HG02642 (cell line): ENCODE measurements at regions not wholly inside any gene's neighbourhood (a gene's known extent, or its start where the extent isn't known, plus 50 kb on each side); places are given as distances from the start of the nearest gene placed in this dataset.
"Not testable (repeated sequence)": the region's sequence is repeated elsewhere in the genome, so short reads cannot be mapped to it uniquely, and the experiment has no call there.

Source experiments
- ATAC-seq: cut with Tn5 transposase; IDR thresholded peaks from one replicate; pipeline ENCODE4 v1.9.1; 2021; ENCODE audit warnings: mild to moderate bottlenecking; ENCODE audit not compliant: unreplicated experiment, poor library complexity

- ATAC-seq = no peak
These were observed 203.0 kb upstream of the SGO1 start for GRCh38 chr3:20388971-20389370.

- no peak for ATAC-seq
These were observed 194.3 kb upstream of the SGO1 start for GRCh38 chr3:20380295-20380694.

- ATAC-seq = no peak
These were observed 192.3 kb upstream of the SGO1 start for GRCh38 chr3:20378315-20378714.

GRCh38 chr3:20376665-20377217 is 190.7 kb upstream of the SGO1 start:
- no peak for ATAC-seq

GRCh38 chr3:20375302-20375701 is 189.3 kb upstream of the SGO1 start:
- ATAC-seq = peak; percentile 41

GRCh38 chr3:20370273-20371063 is 184.5 kb upstream of the SGO1 start:
- ATAC-seq = not testable (repeated sequence)

GRCh38 chr3:20361000-20361399 is 175.0 kb upstream of the SGO1 start:
- ATAC-seq = no peak

- ATAC-seq = no peak
These were observed 167.3 kb upstream of the SGO1 start for GRCh38 chr3:20353286-20353685.

GRCh38 chr3:20352546-20353179 is 166.7 kb upstream of the SGO1 start:
- ATAC-seq = no peak

- no peak for ATAC-seq
These were observed 164.4 kb upstream of the SGO1 start for GRCh38 chr3:20350449-20350848.

GRCh38 chr3:20346916-20347315 is 160.9 kb upstream of the SGO1 start:
- ATAC-seq = no peak

GRCh38 chr3:20346369-20346768 is 160.4 kb upstream of the SGO1 start:
- no peak for ATAC-seq

GRCh38 chr3:20344400-20344959 is 158.5 kb upstream of the SGO1 start:
- ATAC-seq = no peak

- no peak for ATAC-seq
These were observed 157.8 kb upstream of the SGO1 start for GRCh38 chr3:20343790-20344189.

GRCh38 chr3:20340324-20340928 is 154.4 kb upstream of the SGO1 start:
- peak; percentile 89 for ATAC-seq

GRCh38 chr3:20336572-20336971 is 150.6 kb upstream of the SGO1 start:
- ATAC-seq = no peak

GRCh38 chr3:20334842-20335241 is 148.8 kb upstream of the SGO1 start:
- ATAC-seq = no peak

- no peak for ATAC-seq
These were observed 141.9 kb upstream of the SGO1 start for GRCh38 chr3:20327889-20328288.

- no peak for ATAC-seq
These were observed 140.5 kb upstream of the SGO1 start for GRCh38 chr3:20326541-20326940.

GRCh38 chr3:20325563-20325962 is 139.6 kb upstream of the SGO1 start:
- no peak for ATAC-seq
